SIG-M5 treated with dmso at 0.1 percent for 504 hours (cell line): ENCODE measurements at regions not wholly inside any gene's neighbourhood (a gene's known extent, or its start where the extent isn't known, plus 50 kb on each side); places are given as distances from the start of the nearest gene placed in this dataset.

Experiments used
- DNase-seq: peaks from one replicate; lab custom pipeline; 2025; ENCODE audit not compliant: unreplicated experiment; lab: John Stamatoyannopoulos, UW

DNA sequence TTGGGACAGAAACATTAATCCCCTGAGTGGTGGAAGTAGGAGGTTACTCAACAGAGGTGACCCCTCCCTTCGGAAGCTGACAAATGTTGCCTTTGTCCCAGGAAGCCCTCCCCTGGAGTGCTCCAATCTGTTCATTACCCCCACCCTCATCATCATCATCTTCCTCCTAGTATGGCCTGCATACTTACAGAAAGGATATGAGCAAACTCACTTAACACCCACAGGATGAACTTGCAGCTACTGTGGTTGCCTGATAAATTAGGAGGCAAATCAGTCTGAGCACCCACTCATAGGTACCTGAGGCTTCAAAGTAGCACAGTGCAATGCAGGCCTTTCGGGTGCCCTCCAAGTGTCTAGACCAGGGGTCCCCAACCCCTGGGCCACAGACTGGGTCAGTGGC lies 236.7 kb upstream of the GATB start:
- DNase-seq, result no peak

DNA sequence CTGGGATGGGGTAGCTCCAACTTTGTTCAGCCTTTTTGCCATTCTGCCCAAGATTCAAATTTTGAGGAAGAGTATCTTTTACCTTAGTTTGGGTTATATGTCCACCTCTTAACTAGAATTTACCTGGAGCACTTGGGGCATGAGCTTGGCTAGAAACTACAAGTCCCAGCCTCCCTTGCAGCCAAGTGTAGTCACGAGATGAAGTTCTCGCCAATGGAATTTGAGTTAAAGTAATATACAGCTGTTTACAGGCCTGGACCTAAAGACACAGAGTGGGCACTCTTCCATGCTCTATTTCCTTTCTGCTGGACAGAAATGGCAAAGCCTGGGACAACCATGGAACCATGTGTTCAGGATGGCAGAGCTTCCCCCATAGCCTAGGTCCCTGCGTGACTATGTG lies 233.6 kb upstream of the GATB start:
- no peak for DNase-seq

DNA sequence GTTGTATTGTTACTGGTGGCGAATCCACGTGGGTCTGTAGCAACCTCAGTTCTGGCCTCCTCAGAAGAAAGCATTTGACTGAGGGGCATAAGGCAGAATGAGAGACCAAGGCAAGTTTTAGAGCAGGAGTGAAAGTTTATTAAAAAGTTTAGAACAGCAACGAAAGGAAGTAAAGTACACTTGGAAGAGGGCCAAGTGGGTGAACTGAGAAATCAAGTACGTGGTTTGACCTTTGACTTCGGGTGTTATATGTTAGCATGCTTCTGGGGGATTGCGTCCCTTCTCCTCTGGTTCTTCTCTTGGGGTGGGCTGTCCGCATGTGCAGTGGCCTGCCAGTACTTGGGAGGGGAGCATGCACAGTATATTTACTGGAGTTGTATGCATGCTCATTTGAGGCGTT lies 232.7 kb upstream of the GATB start:
- DNase-seq, result no peak

DNA sequence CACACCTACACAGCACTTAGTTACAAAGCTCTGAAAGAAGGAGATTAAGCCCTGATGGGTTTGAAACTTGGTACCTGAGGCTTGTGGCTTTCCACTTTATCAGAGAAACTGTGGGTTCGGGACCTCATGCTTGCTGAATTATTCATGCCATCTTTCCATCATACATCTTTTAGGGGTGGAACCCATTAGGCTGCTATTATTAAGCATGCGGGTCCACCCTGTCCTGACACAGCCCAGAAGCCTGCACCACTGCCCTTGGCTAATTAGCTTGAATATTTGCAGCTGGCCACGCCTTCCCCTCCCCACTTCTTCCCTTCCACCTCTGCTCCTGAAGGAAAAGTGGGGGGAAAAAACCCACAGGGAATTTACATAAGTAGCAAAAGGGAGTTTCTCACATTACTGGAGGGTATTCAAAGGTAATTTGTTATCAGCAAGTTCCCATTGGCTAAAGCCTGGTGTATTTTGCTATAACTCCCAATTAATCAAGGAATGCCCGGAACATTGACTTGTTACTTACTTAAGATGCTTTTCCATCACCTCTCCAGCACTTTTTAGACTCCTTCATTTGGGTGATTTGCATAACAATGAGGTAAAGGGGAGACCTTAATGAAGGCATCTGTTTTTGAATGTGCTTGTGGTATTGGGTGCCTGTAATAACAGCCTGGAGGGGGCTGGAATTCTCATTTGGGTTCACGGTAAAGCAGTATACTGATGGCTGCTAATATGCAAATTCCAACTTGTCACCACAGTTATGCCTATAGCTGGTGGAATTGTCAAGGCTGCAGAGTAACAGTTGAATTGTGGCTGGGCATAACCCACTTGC lies 231.7 kb upstream of the GATB start:
- DNase-seq, result no peak

DNA sequence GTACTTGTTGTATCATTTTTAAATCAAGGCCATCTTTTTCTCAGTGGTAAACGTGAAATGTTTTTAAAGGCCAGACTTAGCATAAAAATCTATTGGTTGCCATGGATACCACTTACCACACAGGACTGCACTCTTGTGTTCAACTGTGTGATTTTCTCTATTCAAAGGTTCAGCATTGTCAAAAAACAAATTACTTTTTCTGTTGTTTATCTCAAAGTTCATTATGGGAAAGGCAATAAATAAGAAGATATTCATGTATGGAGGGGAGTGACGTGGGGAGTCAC lies 231.0 kb upstream of the GATB start:
- no peak for DNase-seq

DNA sequence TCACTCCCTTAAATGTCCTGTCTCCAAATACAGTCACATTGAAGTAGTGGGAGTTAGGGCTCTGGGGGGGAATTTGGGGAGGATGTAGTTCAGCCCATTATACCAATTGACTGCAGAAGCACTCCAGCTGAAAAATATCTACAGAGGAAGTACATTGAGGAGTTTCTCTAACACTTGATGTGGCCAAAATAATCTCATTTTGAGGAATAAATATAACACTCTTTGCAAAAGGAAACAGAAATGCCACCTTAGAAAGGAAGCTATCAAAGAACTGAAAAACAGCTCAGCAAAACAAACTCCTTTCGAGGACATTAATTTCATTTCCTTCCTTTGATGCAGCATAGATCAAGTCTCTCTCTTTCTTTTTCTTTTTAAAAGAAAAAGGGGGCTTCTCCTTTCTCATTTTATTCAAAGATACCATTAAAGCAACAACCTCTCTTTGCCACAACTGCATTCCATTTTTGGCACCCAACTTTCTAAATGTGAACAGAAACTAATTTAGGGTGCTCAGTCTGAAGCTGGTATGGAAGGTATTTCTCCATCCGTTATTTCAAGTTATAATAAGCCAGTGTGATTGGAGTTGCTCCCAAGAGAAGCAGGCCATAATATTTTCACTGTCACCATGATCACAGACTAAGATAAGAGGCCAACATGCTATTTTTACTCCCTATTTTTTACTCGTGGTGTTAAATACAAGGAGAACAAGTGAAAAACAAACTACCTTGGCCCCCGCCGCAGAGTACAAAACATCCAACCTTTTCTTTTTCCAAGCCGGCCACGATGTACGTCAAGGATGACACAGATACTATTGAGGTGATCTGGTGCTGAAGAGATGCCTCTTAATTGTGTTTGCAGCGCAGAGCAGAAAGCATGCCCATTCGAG lies 230.4 kb upstream of the GATB start:
- no peak for DNase-seq

DNA sequence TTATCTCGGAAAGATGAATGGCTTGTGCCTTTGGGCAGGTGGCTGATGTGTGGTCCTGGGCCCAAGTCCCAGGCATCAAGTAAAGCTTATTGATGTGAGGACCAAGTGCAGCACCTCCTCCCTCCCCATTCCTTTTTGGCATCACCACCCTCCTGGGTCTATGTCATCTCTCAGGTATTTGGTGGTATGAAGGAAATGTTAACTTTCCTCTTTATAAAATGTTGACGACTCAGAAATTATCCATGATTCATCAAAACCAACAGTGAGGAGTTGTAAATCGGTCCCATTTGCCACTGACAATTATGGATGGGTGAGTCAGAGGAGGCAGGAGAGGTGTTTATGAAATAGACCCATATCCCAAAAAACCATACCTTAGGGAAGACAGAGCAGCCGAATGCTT lies 229.4 kb upstream of the GATB start:
- no peak for DNase-seq

DNA sequence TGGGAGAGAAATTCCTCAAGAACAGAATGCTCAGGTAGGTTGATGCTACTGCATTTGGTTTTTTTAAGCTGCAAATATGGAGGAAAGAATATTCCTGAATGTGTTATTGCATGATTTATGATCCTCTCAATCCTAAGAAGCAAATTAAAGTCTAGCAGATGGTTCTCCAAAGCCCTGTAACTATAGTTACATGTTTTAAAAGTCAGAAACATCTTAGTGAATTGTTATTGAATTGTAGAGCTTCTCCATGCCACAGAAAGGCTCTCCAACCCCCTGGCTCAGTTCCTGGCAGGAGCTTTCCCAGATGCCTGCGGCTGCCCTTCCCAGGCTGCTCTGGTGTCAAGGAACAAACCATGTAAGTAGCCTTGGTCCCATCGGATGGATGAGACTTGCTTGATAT lies 227.8 kb upstream of the GATB start:
- DNase-seq, result no peak

DNA sequence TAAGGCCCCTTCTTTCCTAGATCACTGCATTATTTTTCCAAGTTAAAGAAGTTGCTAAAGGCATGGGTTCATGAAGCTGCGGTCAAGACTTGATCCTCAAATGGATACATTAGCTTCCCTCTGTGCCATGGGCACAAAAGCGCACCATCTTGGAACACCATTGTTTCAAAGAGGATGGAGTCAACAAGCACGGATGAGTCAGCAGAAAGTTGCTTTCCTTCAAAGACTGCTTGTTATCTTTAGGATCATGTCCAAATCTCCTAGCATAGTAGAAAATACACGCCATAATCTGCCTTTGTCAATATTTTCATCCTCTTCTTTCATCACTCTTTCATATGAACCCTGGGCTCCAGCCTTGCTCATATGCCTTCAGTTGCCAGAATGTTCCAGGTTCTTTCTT lies 226.8 kb upstream of the GATB start:
- no peak for DNase-seq

DNA sequence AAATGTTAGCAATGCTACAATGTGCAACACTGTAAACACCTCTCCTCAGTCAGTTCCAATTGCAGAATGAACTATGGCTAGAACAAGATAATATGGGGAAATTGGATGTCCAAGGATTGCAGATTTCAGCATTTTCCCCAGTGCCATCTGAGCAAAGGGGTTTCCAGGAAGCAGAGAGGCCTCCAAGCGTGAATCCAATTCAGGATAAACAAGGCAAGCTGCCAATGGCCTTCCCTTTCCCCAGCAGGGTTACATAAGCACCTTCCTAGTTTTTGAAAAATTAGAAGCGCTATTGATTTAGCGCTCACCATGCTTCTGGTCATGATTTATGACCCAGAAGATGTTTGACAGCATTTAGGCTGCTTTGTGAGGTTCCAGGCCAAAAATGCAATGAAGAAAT lies 223.0 kb upstream of the GATB start:
- no peak for DNase-seq

DNA sequence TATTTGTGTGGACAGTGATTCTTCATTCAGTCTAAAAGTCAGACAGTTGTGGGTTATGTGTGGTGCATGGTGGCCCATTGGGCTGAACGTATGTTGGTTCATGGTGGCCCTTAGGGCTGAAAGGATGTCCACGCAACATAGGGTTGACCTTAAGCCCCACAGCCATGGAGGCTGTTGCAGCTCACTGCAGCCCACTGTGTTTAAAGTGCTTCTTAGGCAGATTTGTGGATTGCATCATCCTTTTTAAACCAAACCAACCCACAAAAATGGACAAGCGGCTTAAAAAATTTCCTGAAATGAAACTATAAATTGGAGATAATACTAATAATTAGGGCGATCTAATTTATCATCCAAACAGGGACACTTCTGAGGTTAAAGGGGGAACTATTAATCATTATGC lies 219.0 kb upstream of the GATB start:
- no peak for DNase-seq

DNA sequence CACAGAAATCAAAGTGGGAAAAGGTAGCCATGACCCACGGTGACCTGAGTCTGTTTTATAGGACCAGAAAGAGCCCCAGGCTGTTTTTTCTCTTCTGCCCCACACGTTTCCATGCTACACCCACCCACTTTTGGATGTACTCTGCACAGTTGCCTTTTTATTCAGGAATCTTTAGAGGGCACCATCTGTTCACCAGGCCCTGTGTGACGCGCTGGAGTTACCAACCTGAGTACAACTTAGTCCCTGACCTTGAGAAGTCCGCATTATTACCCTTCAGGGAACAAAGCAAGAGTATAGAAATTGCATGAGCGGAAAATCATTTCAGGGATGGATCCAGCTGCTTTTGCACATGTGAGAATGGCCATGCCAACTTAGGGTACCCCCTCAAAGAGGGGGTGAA lies 207.8 kb upstream of the GATB start:
- no peak for DNase-seq

DNA sequence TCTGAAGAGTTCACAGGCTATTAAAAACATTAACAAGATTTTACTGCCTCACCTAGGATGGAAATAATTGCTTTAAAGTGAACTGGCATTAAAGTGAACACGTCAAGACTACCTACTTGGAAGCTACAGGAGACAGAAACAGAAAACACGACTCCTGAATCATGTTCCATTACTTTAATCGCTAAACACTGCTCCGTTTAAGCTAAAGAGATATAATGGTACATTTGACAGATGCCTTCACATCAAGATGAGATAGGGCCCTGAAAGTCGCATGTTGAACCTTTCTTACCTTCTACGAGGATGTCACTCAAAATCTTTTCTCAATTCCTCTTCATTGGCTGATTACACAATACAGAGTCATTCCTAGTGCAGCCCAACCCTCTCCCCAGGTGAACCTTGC lies 206.3 kb upstream of the GATB start:
- DNase-seq, result no peak

DNA sequence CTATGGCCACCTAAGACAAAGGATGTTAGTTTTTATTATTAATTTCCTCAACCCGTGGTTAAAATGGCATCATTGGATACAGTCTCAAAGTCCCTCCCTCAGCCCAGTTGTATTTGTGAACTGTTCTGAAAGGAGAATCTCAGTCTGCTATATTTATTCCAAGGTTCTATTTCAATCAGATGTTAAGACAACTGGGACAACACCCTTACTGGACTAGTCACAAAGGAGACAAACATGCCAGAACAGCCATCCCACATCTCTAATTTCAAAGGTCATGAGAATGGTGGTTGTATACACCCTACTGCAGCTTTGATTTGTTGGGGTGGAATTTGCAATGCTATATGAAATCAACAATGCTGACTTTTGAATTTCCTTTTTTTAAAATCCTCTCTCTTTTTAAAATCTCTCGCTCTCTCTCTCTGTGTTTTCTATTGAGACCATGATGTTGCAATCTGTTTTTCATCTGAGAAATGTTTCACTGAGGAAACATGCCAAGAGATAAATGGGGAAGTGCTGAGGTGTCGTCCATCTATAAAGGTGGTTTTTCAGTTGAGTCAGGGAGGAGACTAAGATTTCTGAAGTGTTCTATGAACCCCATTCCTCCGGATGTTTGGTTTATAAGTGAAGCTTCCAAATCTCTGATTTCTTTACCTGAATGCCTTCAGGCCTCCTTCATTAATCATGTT lies 201.5 kb upstream of the GATB start:
- no peak for DNase-seq

DNA sequence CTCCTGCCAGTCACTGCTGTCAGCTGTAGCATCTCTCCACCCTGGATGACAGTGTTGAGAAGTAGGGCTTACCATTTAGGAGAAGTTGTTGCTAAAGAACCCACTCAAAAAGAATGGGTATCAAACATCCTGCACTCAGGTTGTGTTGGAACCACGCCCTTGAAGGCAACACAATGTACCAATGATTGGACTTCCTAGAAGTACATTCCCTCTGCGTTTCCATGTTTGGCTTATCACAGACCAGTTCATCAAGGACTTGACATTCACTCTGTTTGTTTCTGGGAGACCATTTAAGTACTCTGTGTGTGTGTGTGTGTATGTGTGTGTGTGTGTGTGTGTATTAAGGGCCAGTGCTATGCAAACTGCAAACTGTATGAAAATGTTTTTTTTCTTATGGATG lies 200.6 kb upstream of the GATB start:
- DNase-seq, result no peak

DNA sequence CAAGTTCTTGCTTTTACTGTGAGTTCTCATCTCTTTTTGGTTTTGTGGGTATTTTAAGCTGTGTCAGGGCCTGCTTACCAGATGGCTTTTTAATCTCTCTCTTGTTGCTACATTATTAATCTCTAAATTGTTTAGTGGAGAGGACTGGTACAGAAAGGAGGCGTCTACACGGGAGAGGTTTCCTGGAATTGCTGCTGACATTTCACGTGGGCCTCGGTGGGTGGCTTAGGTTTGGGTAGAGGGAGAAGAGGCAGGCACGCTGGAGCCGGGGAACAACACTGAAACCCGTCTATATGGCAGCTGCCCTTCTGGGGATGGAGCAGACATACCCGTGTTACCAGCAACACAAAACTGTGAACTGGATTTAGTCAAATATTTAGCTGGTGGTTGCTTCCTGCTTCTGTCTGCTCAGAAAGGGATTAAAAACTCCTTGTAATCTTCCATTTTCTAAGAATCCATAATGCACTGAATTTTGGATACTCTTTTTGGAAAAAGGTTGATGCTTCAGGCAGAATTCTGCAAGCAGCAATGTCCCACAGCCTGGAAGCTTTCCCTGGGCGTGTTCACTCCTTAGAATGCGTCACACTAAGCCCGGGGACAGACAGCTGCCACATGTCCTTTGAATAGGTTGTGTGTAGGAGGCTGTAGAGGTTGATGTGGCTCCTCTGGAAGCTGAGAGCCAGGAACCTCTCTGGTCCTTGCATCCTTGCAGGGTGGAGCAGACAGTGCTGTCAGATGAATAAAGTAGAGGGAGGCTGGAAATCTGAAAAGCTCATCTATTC lies 199.8 kb upstream of the GATB start:
- no peak for DNase-seq

DNA sequence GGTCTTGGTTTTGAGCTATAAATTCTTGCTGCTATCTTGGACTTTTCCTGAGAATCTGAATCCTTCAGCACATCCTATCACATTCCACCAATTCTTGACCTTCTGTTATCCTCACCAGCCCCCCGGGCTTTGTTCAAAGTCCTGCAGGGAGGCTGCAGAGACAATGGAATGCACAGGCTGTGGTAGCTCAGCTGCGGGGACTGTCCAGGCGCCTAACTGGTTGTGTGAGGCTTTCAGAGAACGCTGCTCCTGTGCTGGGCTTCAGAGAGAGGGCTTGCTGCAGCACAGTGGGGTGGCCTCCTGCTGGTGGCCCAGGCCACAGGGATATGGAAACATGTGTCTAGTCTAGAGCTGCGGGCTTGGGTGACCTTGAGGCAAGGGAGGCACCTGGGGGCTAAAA lies 196.3 kb upstream of the GATB start:
- no peak for DNase-seq

DNA sequence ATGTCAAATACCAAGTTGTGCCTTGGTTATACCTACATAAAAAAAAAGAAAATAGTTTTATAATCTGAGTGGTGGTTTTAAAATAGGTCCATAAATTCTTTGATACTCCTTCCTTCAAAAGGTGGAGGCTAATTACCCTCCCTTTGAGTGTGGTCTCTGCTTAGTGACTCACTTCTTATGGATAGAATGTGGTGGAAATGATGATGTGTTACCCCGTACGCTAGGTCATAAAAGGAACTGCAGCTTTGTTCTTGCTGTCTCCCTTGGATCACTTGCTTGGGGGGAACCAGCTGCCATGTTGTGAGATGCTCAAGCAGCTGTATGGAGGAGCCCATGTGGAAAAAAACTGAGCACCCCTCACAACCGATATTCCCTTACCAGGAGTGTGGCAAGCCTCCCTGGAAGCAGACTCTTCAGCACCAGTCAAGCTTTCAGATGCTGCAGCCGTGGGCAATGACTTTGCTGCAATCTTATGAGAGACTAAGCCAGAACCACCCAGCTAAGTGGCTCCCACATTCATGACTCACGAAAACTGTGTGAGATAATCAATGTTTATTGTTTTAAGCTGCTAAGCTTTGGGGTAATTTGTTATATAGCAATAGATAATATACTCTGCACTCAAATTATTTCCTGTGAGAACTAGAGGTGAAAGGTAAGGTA lies 195.0 kb upstream of the GATB start:
- no peak for DNase-seq

DNA sequence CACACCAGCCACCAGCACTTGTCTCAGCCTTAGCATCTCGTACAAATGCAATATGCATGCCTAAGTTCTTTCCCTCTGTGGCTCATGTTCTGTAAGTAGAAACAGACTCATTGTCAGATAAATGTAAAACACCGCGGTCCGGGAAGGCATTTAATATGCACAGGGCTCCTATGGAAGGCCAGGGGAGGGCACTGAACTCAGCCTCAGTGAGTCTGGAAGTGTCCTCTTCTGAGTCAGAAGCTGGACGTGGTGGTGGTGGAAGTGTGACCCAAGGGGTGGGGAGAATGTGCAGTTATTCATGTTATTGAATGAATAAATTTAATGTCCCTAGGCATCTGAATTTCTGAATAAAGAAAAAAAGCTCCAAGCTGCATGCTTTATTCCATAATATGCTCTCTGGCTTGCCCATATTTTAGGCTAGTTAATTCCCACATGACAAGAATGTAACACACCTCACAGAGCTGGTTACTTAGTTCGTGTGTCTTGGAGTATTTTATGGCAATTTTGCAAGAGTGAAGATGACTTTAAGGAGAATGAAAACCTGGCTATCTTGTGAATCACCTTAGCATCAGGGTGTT lies 193.1 kb upstream of the GATB start:
- DNase-seq, result no peak

DNA sequence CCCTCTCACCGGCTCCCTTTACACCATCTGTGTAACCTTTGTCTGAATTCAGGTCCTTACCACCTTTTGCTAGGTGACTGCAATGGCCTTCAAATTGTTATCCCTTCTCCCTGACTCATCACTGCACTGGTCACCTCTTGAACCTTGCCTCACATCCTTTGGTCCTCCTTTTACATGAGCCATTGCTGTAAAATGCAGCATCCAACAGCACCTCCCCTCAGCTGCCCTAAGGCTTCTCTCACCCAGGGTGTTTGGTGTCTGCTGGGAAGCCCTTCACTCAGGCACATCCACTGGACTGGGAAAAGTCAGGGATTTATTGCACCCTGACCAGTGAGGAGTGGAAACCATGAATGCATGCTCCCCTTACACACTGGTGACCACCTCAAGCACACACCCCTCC lies 192.5 kb upstream of the GATB start:
- DNase-seq, result no peak
